ENCODE measurements at regions not wholly inside any gene's neighbourhood (a gene's known extent, or its start where the extent isn't known, plus 50 kb on each side); places are given as distances from the start of the nearest gene placed in this dataset.

GRCh38 chr9:88934876-88935535, 56.3 kb upstream of the S1PR3 start:
- DNase-seq: no peak

GRCh38 chr9:88936132-88936531, 55.1 kb upstream of the S1PR3 start:
- no peak for DNase-seq

GRCh38 chr9:88936668-88937067, 54.6 kb upstream of the S1PR3 start:
- DNase-seq: no peak

GRCh38 chr9:88937248-88937647, 54.0 kb upstream of the S1PR3 start:
- DNase-seq: no peak

GRCh38 chr9:88938189-88938588, 53.1 kb upstream of the S1PR3 start:
- DNase-seq: no peak
